ENCODE measurements at regions not wholly inside any gene's neighbourhood (a gene's known extent, or its start where the extent isn't known, plus 50 kb on each side); places are given as distances from the start of the nearest gene placed in this dataset.

DNA sequence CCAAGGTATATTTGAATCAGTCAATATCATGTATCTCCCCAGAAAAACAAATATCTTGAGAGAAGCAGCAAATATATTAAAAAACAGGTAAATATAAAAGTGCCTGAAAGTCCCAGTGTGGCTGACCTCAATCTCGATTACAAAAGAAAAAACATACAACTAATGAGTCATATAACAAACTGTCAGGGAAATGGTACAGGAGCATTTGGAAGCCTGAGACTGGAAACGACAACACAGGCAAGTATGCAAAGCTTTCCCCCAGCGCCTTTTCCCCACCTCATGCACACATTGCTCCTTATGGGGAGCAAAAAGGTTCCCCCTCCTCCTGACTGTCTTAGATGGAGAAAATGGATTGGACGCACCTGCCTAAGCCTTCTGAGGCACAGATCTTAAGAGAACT is 230.7 kb downstream of the TMX3 start:
- H3K27me3 Mint-ChIP-seq (ENCODE audit: unreplicated experiment): no peaks in the 10 kb centered on the region
- DNase-seq (ENCODE audit: low spot score): no peak
- no peak for TF ChIP-seq CTCF (IDR thresholded peaks at IDR 0.05; ENCODE audit: unreplicated experiment)
- H3K4me1 Mint-ChIP-seq (ENCODE audit: unreplicated experiment): no peaks in the 10 kb centered on the region
- H3K27ac Mint-ChIP-seq (ENCODE audit: unreplicated experiment): no peak overlapping the region
- no peaks in the 10 kb centered on the region for H3K9me3 Mint-ChIP-seq (ENCODE audit: unreplicated experiment)
- H3K4me3 Mint-ChIP-seq (ENCODE audit: unreplicated experiment): no peak overlapping the region
- no peaks in the 10 kb centered on the region for H3K36me3 Mint-ChIP-seq (ENCODE audit: low read depth, unreplicated experiment)

DNA sequence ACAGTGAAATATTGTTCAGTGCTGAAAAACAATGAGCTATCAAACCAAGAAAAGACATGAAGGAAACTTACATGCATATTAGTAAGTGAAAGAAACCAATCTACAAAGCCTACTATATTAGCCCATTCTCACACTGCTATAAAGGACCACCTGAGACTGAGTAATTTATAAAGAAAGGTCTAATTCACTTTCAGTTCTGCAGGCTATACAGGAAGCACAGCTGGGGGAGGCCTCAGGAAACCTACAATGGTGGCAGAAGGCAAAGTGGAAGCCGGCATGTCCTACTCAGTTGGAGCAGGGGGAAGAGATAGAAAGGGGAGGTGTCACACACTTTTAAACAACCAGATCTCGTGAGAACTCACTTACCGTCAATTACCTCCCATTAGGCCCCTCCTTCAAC is 232.1 kb downstream of the TMX3 start:
- H3K36me3 Mint-ChIP-seq (ENCODE audit: low read depth, unreplicated experiment): no peaks in the 10 kb centered on the region
- no peaks in the 10 kb centered on the region for H3K27me3 Mint-ChIP-seq (ENCODE audit: unreplicated experiment)
- no peak overlapping the region for H3K27ac Mint-ChIP-seq (ENCODE audit: unreplicated experiment)
- no peaks in the 10 kb centered on the region for H3K4me1 Mint-ChIP-seq (ENCODE audit: unreplicated experiment)
- TF ChIP-seq CTCF (IDR thresholded peaks at IDR 0.05; ENCODE audit: unreplicated experiment): no peak
- no peak overlapping the region for H3K4me3 Mint-ChIP-seq (ENCODE audit: unreplicated experiment)
- no peak for DNase-seq (ENCODE audit: low spot score)
- H3K9me3 Mint-ChIP-seq (ENCODE audit: unreplicated experiment): no peaks in the 10 kb centered on the region

DNA sequence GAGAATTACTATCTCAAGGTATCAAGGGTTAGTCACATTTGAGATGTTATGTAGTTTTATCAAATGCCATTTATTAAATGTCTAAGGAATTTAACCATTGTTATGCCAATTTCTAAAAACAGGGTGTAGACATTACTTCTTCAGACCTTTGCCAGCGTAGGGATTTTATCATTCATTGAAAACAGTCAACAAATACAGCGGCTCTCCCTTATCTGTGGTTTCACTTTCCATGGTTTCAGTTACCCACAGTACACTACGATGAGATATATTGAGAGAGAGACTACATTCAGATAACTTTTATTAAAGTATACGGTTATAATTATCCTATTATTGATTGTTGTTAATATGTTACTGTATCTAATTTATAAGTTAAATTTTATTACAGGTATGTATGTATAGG is 234.7 kb downstream of the TMX3 start:
- TF ChIP-seq CTCF (IDR thresholded peaks at IDR 0.05; ENCODE audit: unreplicated experiment): no peak
- Mint-ChIP-seq H3K4me1 (ENCODE audit: unreplicated experiment) (no peaks in the 10 kb centered on the region), H3K36me3 (ENCODE audit: low read depth, unreplicated experiment) (no peaks in the 10 kb centered on the region), H3K9me3 (ENCODE audit: unreplicated experiment) (no peaks in the 10 kb centered on the region), H3K27me3 (ENCODE audit: unreplicated experiment) (no peaks in the 10 kb centered on the region), H3K4me3 (ENCODE audit: unreplicated experiment) (no peak overlapping the region), H3K27ac (ENCODE audit: unreplicated experiment) (no peak overlapping the region)
- DNase-seq (ENCODE audit: low spot score): no peak

- Mint-ChIP-seq H3K4me1 (ENCODE audit: unreplicated experiment) (no peaks in the 10 kb centered on the region), H3K36me3 (ENCODE audit: low read depth, unreplicated experiment) (no peaks in the 10 kb centered on the region), H3K27me3 (ENCODE audit: unreplicated experiment) (no peaks in the 10 kb centered on the region)
These were observed 236.7 kb downstream of the TMX3 start for GRCh38 chr18:68478246-68478645.

GRCh38 chr18:68475883-68476282 is 239.0 kb downstream of the TMX3 start:
- Mint-ChIP-seq H3K27ac (ENCODE audit: unreplicated experiment) (no peak overlapping the region), H3K9me3 (ENCODE audit: unreplicated experiment) (no peaks in the 10 kb centered on the region)

More at GRCh38 chr18:68478246-68478645, 236.7 kb downstream of the TMX3 start:
- Mint-ChIP-seq H3K27ac (ENCODE audit: unreplicated experiment) (no peak overlapping the region), H3K4me3 (ENCODE audit: unreplicated experiment) (no peak overlapping the region), H3K9me3 (ENCODE audit: unreplicated experiment) (no peaks in the 10 kb centered on the region)
- DNase-seq (ENCODE audit: low spot score): no peak
- no peak for TF ChIP-seq CTCF (IDR thresholded peaks at IDR 0.05; ENCODE audit: unreplicated experiment)

More at GRCh38 chr18:68475883-68476282, 239.0 kb downstream of the TMX3 start:
- H3K27me3 Mint-ChIP-seq (ENCODE audit: unreplicated experiment): no peaks in the 10 kb centered on the region
- H3K36me3 Mint-ChIP-seq (ENCODE audit: low read depth, unreplicated experiment): no peaks in the 10 kb centered on the region
- H3K4me3 Mint-ChIP-seq (ENCODE audit: unreplicated experiment): no peak overlapping the region
- no peak for DNase-seq (ENCODE audit: low spot score)
- H3K4me1 Mint-ChIP-seq (ENCODE audit: unreplicated experiment): peaks cover 3% of the 10 kb centered on the region
- TF ChIP-seq CTCF (IDR thresholded peaks at IDR 0.05; ENCODE audit: unreplicated experiment): no peak
